Muscle layer of duodenum (tissue), 2 donors: ENCODE measurements at regions not wholly inside any gene's neighbourhood (a gene's known extent, or its start where the extent isn't known, plus 50 kb on each side); places are given as distances from the start of the nearest gene placed in this dataset.

Experiments
- H3K27ac ChIP-seq: one replicate; pipeline ENCODE4 v1.7.0; 2013; ENCODE audit warnings: mild to moderate bottlenecking, low read length
- H3K27me3 ChIP-seq: one replicate; pipeline ENCODE4 v1.7.0; 2013; ENCODE audit warnings: low read depth, mild to moderate bottlenecking, control low read depth, low read length
- H3K36me3 ChIP-seq, 2 donors: one replicate each; pipeline ENCODE4 v1.7.0; 2013; ENCODE audit warnings: low read length in 2 of 2, control low read depth in 1 of 2, mild to moderate bottlenecking in 1 of 2; ENCODE audit not compliant: insufficient read depth in 2 of 2, control insufficient read depth in 1 of 2
- H3K4me1 ChIP-seq, 2 donors: one replicate each; pipeline ENCODE4 v1.7.0; 2013; ENCODE audit warnings: low read length in 2 of 2, mild to moderate bottlenecking in 2 of 2, control low read depth in 1 of 2, moderate library complexity in 1 of 2; ENCODE audit not compliant: insufficient read depth in 2 of 2, control insufficient read depth in 1 of 2
- H3K4me3 ChIP-seq, 2 donors: one replicate each; pipeline ENCODE4 v1.7.0; 2013; ENCODE audit warnings: low read length in 2 of 2, low read depth in 1 of 2, mild to moderate bottlenecking in 1 of 2
- H3K9me3 ChIP-seq, 2 donors: one replicate each; pipeline ENCODE4 v1.7.0; 2013; ENCODE audit warnings: low read length in 2 of 2, control low read depth in 1 of 2, mild to moderate bottlenecking in 1 of 2; ENCODE audit not compliant: control insufficient read depth in 1 of 2
- donor health status: healthy.

- no peak overlapping the region for H3K4me3 ChIP-seq
- H3K4me1 ChIP-seq = no peaks in the 10 kb centered on the region
- no peaks in the 10 kb centered on the region for H3K27me3 ChIP-seq
- no peaks in the 10 kb centered on the region for H3K36me3 ChIP-seq
- no peak overlapping the region for H3K27ac ChIP-seq
- peaks cover 0 to 7% of the 10 kb centered on the region in 2 donors for H3K9me3 ChIP-seq
Measured at GRCh38 chr5:7202846-7203245, 193.1 kb upstream of the ADCY2 start.

- no peaks in the 10 kb centered on the region for H3K27me3 ChIP-seq
- no peaks in the 10 kb centered on the region for H3K4me1 ChIP-seq
- H3K36me3 ChIP-seq = no peaks in the 10 kb centered on the region
- H3K4me3 ChIP-seq = no peak overlapping the region
- H3K9me3 ChIP-seq = no peaks in the 10 kb centered on the region
- no peak overlapping the region for H3K27ac ChIP-seq
Measured at GRCh38 chr5:7207979-7208378, 188.0 kb upstream of the ADCY2 start.

- Histone ChIP-seq H3K27ac (no peak overlapping the region), H3K36me3 (no peaks in the 10 kb centered on the region), H3K27me3 (no peaks in the 10 kb centered on the region), H3K4me3 (no peak overlapping the region), H3K9me3 (no peaks in the 10 kb centered on the region), H3K4me1 (no peaks in the 10 kb centered on the region)
Measured at GRCh38 chr5:7208938-7209337, 187.0 kb upstream of the ADCY2 start.

GRCh38 chr5:7209658-7210057 lies 186.3 kb upstream of the ADCY2 start:
- no peak overlapping the region for H3K27ac ChIP-seq

GRCh38 chr5:7210549-7210948 lies 185.4 kb upstream of the ADCY2 start:
- Histone ChIP-seq H3K27ac (no peak overlapping the region), H3K27me3 (no peaks in the 10 kb centered on the region), H3K4me1 (no peaks in the 10 kb centered on the region), H3K9me3 (no peaks in the 10 kb centered on the region), H3K4me3 (no peak overlapping the region), H3K36me3 (no peaks in the 10 kb centered on the region)

More at GRCh38 chr5:7209658-7210057, 186.3 kb upstream of the ADCY2 start:
- Histone ChIP-seq H3K27me3 (no peaks in the 10 kb centered on the region), H3K36me3 (no peaks in the 10 kb centered on the region), H3K9me3 (no peaks in the 10 kb centered on the region), H3K4me3 (no peak overlapping the region), H3K4me1 (no peaks in the 10 kb centered on the region)

- Histone ChIP-seq H3K9me3 (no peaks in the 10 kb centered on the region), H3K4me1 (no peaks in the 10 kb centered on the region), H3K4me3 (no peak overlapping the region)
Measured at GRCh38 chr5:7213525-7213924, 182.4 kb upstream of the ADCY2 start.

GRCh38 chr5:7214906-7215416 lies 181.0 kb upstream of the ADCY2 start:
- no peak overlapping the region for H3K4me3 ChIP-seq
- no peaks in the 10 kb centered on the region for H3K27me3 ChIP-seq
- H3K9me3 ChIP-seq = no peaks in the 10 kb centered on the region
- no peaks in the 10 kb centered on the region for H3K4me1 ChIP-seq
- H3K36me3 ChIP-seq = no peaks in the 10 kb centered on the region
- no peak overlapping the region for H3K27ac ChIP-seq

More at GRCh38 chr5:7213525-7213924, 182.4 kb upstream of the ADCY2 start:
- H3K27me3 ChIP-seq = no peaks in the 10 kb centered on the region
- H3K27ac ChIP-seq = no peak overlapping the region
- no peaks in the 10 kb centered on the region for H3K36me3 ChIP-seq

- Histone ChIP-seq H3K4me1 (no peaks in the 10 kb centered on the region), H3K4me3 (no peak overlapping the region), H3K9me3 (no peaks in the 10 kb centered on the region), H3K27me3 (no peaks in the 10 kb centered on the region), H3K36me3 (no peaks in the 10 kb centered on the region), H3K27ac (no peak overlapping the region)
Measured at GRCh38 chr5:7218141-7218540, 177.8 kb upstream of the ADCY2 start.

GRCh38 chr5:7220156-7220555 lies 175.8 kb upstream of the ADCY2 start:
- Histone ChIP-seq H3K27ac (no peak overlapping the region), H3K4me1 (no peaks in the 10 kb centered on the region), H3K27me3 (no peaks in the 10 kb centered on the region), H3K9me3 (no peaks in the 10 kb centered on the region), H3K36me3 (no peaks in the 10 kb centered on the region), H3K4me3 (no peak overlapping the region)

GRCh38 chr5:7221041-7221440 lies 174.9 kb upstream of the ADCY2 start:
- no peak overlapping the region for H3K4me3 ChIP-seq

GRCh38 chr5:7225826-7226225 lies 170.1 kb upstream of the ADCY2 start:
- Histone ChIP-seq H3K36me3 (no peaks in the 10 kb centered on the region), H3K27ac (no peak overlapping the region), H3K4me1 (no peaks in the 10 kb centered on the region), H3K9me3 (peaks cover 0 to 4% of the 10 kb centered on the region in 2 donors), H3K4me3 (no peak overlapping the region), H3K27me3 (no peaks in the 10 kb centered on the region)

More at GRCh38 chr5:7221041-7221440, 174.9 kb upstream of the ADCY2 start:
- Histone ChIP-seq H3K27ac (no peak overlapping the region), H3K36me3 (no peaks in the 10 kb centered on the region), H3K9me3 (no peaks in the 10 kb centered on the region), H3K27me3 (no peaks in the 10 kb centered on the region), H3K4me1 (no peaks in the 10 kb centered on the region)

- no peak overlapping the region for H3K4me3 ChIP-seq
- H3K27ac ChIP-seq = no peak overlapping the region
- no peaks in the 10 kb centered on the region for H3K9me3 ChIP-seq
- H3K36me3 ChIP-seq = no peaks in the 10 kb centered on the region
- no peaks in the 10 kb centered on the region for H3K27me3 ChIP-seq
- no peaks in the 10 kb centered on the region for H3K4me1 ChIP-seq
Measured at GRCh38 chr5:7242118-7242710, 153.7 kb upstream of the ADCY2 start.
